GM10266 (cell line): ENCODE measurements at regions not wholly inside any gene's neighbourhood (a gene's known extent, or its start where the extent isn't known, plus 50 kb on each side); places are given as distances from the start of the nearest gene placed in this dataset.

ENCODE experiments used
- DNase-seq: peaks from one replicate; pipeline ENCODE4 v3.0.0; 2012; ENCODE audit errors: extremely low spot score
- CTCF ChIP-seq: IDR thresholded peaks from 2 replicates; pipeline ENCODE4 v1.5.1; 2012; ENCODE audit warnings: mild to moderate bottlenecking, low read depth; ENCODE audit not compliant: control insufficient read depth, insufficient read depth; ENCODE audit errors: missing control alignments

DNA sequence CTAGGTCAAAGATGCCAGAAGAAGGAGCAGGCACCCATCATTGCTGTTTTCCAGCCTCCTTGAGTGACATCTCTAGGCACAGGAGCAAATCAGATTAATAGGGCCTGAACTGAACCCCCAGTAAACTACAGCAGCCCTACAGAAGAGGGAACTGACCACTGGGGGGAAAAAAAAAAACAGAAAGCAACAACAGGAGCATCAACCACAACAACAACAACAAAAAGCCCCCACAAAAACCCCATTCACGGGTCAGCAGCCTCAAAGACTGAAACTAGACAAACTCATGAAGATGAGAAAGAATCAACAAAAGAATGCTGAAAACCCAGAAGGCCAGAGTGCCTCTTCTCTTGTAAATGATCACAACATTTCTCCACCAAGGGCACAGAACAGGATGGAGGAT, 537.4 kb upstream of the BTBD3 start:
- TF ChIP-seq CTCF: no peak
- no peak for DNase-seq

DNA sequence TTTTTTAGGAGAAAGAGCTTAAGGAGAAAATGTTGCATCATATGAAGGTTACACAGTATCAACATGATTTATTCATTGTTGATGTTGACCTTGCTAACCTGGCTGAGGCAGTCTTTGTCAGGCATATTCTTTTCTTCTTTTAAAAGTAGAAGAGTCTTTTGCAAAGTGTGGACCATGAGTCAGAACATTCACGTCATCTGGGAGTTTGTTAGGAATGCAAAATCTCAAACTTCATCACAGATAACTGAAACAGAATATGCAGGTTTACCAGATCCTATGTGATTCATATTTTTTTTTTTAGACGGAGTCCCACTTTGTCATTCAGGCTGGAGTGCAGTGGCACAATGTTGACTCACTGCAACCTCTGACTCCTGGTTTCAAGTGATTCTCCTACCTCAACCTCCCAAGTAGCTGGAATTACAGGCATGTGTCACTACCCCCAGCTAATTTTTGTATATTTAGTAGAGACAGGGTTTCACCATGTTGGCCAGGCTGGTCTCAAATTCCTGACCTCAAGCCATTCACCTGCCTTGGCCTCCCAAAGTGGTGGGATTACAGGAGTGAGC, 530.4 kb upstream of the BTBD3 start:
- no peak for TF ChIP-seq CTCF
- no peak for DNase-seq

- DNase-seq: no peak
These were observed 528.5 kb upstream of the BTBD3 start for GRCh38 chr20:11389186-11389585.

DNA sequence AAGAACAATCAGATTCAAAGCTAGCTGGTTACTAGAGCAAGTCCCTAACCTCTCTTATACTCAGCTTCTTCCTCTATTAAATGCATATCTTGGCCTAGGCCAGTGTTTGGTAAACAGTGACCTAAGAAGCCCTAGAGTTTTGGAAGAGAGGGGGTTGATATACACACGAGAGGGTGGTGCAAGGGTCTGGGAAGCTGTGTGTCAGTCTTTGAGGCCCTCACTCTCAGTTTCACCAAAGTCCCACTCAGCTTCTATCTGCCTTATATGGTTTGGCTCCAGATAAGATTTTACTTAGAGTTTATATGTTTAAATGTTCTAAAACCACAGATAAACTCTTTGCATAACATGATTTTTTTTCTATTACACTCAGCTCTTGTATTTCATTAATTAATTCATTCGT, 526.1 kb upstream of the BTBD3 start:
- no peak for TF ChIP-seq CTCF
- DNase-seq: no peak

More at GRCh38 chr20:11389186-11389585, 528.5 kb upstream of the BTBD3 start:
- no peak for TF ChIP-seq CTCF

GRCh38 chr20:11394145-11394833, 523.4 kb upstream of the BTBD3 start:
- no peak for TF ChIP-seq CTCF
- DNase-seq: no peak

DNA sequence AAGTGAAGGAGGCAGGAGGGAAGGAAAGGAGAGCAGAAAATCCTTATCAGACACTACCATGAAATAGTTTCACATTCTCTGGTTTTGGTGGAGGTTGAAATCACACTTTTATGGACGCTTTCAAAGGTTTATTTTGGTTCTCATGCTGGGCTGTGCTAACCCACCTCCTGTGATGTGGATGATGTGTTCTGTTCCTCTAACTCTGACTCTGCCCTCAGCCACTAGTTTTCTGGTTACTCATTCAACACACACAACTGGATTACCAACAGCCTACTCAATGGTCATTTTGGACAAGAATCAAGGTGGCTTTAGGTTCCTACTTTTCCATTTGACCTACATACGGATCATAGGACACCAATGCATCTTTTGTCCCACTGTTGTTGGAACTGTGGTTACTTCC, 522.1 kb upstream of the BTBD3 start:
- TF ChIP-seq CTCF: no peak
- DNase-seq: no peak

GRCh38 chr20:11401988-11402387, 515.7 kb upstream of the BTBD3 start:
- DNase-seq: no peak

More at GRCh38 chr20:11401988-11402387, 515.7 kb upstream of the BTBD3 start:
- no peak for TF ChIP-seq CTCF
